B cell (primary cell): ENCODE measurements at regions not wholly inside any gene's neighbourhood (a gene's known extent, or its start where the extent isn't known, plus 50 kb on each side); places are given as distances from the start of the nearest gene placed in this dataset.

Experiments
- ATAC-seq: fragments of 200-7000 bp; cut with Tn5 transposase; one replicate; pipeline ENCODE4 v1.10.0; 2021; ENCODE audit warnings: low read depth, mild to moderate bottlenecking, moderate number of reproducible peaks, moderate library complexity
- CTCF ChIA-PET: fragments of 350-600 bp; sonication (Branson Sonifier 250); formaldehyde crosslinking; loops from one replicate; lab custom pipeline; 2021; ENCODE audit warnings: antibody characterized with exemption, inconsistent platforms; lab: Charles Lee
- POLR2A ChIA-PET: fragments of 350-600 bp; sonication (Branson Sonifier 250); formaldehyde crosslinking; loops from one replicate; lab custom pipeline; 2021; ENCODE audit warnings: antibody characterized with exemption; lab: Charles Lee
- DNase-seq: peaks from one replicate; pipeline ENCODE4 v3.0.0; 2013
- H2AFZ ChIP-seq: 2 replicates; pipeline ENCODE4 v1.6.1; 2012; ENCODE audit warnings: mild to moderate bottlenecking, low read depth, low read length; ENCODE audit not compliant: insufficient read depth, poor library complexity, severe bottlenecking
- H3K27ac ChIP-seq, 2 donors: 1 replicate in 1 of 2; 2 replicates in 1 of 2; pipeline ENCODE4 v1.5.1; 2012 to 2013; ENCODE audit warnings: low read length in 2 of 2, mild to moderate bottlenecking in 2 of 2, moderate library complexity in 1 of 2
- H3K27me3 ChIP-seq, 4 experiments: fragments of 200-600 bp in 1 of 4; sonication (generic) in 1 of 4; replicated peaks in 1 of 4; 1 replicate in 2 of 4; 2 replicates in 2 of 4; pipeline versions ENCODE4 v1.6.1 to v1.7.0; 2013 to 2016; ENCODE audit warnings: low read length in 3 of 4, mild to moderate bottlenecking in 2 of 4, mixed read lengths in 1 of 4, moderate library complexity in 1 of 4; ENCODE audit not compliant: insufficient read depth in 4 of 4, control insufficient read depth in 3 of 4; ENCODE audit errors: control extremely low read depth in 1 of 4
- H3K36me3 ChIP-seq, 2 experiments: replicated peaks in 1 of 2; 1 replicate in 1 of 2; 2 replicates in 1 of 2; pipeline versions ENCODE4 v1.6.1 to v1.7.1; 2013; ENCODE audit warnings: low read length in 1 of 2; ENCODE audit not compliant: insufficient read depth in 2 of 2, control insufficient read depth in 1 of 2; ENCODE audit errors: control extremely low read depth in 1 of 2, extremely low read depth in 1 of 2
- H3K4me1 ChIP-seq, 2 donors: fragments of 200-600 bp in 1 of 2; sonication (generic) in 1 of 2; 1 replicate in 1 of 2; 2 replicates in 1 of 2; pipeline versions ENCODE4 v1.5.1 to v1.6.1; 2013 to 2017; ENCODE audit warnings: low read length in 2 of 2; ENCODE audit not compliant: control insufficient read depth in 2 of 2, insufficient read depth in 2 of 2
- H3K4me2 ChIP-seq: replicated peaks from 2 replicates; pipeline ENCODE3; 2012; ENCODE audit warnings: mild to moderate bottlenecking, low read depth, low read length; ENCODE audit not compliant: poor library complexity, severe bottlenecking
- H3K4me3 ChIP-seq, 5 experiments: fragments of 200-600 bp in 1 of 5; sonication (generic) in 1 of 5; 1 replicate in 3 of 5; 2 replicates in 2 of 5; pipeline versions ENCODE4 v1.5.1 to v1.7.0; 2011 to 2016; ENCODE audit warnings: low read length in 4 of 5, mild to moderate bottlenecking in 4 of 5, low read depth in 2 of 5, control low read depth in 1 of 5, moderate library complexity in 1 of 5; ENCODE audit not compliant: insufficient read depth in 1 of 5; ENCODE audit errors: control extremely low read depth in 1 of 5, extremely low read depth in 1 of 5
- H3K79me2 ChIP-seq: fragments of 200-600 bp; sonication (generic); one replicate; pipeline ENCODE4 v1.6.0; 2016; ENCODE audit warnings: low read length; ENCODE audit not compliant: control insufficient read depth, insufficient read depth
- H3K9ac ChIP-seq: fragments of 200-600 bp; sonication (generic); 2 replicates; pipeline ENCODE4 v1.6.1; 2017; ENCODE audit warnings: mild to moderate bottlenecking, low read length, moderate library complexity
- H3K9me3 ChIP-seq, 3 donors: one replicate each; pipeline versions ENCODE4 v1.6.1 to v1.7.1; 2013; ENCODE audit warnings: low read length in 2 of 3; ENCODE audit not compliant: control insufficient read depth in 2 of 3, insufficient read depth in 1 of 3; ENCODE audit errors: control extremely low read depth in 1 of 3
- H4K20me1 ChIP-seq: 2 replicates; pipeline ENCODE4 v1.6.0; 2012; ENCODE audit warnings: mild to moderate bottlenecking, low read length; ENCODE audit not compliant: insufficient read depth, control insufficient read depth, poor library complexity, severe bottlenecking
- H3K27ac Mint-ChIP-seq: one replicate; pipeline ENCODE4 v1.8.0; 2021; ENCODE audit warnings: mixed read lengths
- H3K27me3 Mint-ChIP-seq: one replicate; pipeline ENCODE4 v1.8.0; 2021; ENCODE audit warnings: mixed read lengths
- H3K4me1 Mint-ChIP-seq: one replicate; pipeline ENCODE4 v1.8.0; 2021; ENCODE audit warnings: mixed read lengths
- H3K4me3 Mint-ChIP-seq: one replicate; pipeline ENCODE4 v1.8.0; 2021; ENCODE audit warnings: mixed read lengths
- H3K9me3 Mint-ChIP-seq: one replicate; pipeline ENCODE4 v1.8.0; 2022; ENCODE audit warnings: mixed read lengths; ENCODE audit not compliant: insufficient read depth
- EZH2 ChIP-seq: IDR thresholded peaks from 2 replicates; pipeline ENCODE4 v1.6.1; 2012; ENCODE audit warnings: borderline replicate concordance, low read depth, mild to moderate bottlenecking, moderate library complexity, low read length; ENCODE audit not compliant: insufficient read depth, poor library complexity, severe bottlenecking
- WGBS: methylation state at CpG from one replicate; pipeline ENCODE4 v1.1.5; 2013; ENCODE audit warnings: missing lambda C conversion rate; ENCODE audit not compliant: insufficient coverage; 5-methylcytosine and 5-hydroxymethylcytosine counted together
- intact Hi-C: fragments of 100-400 bp; cut with micrococcal nuclease; formaldehyde crosslinking; loops from one replicate; pipeline ENCODE4 v1.10.0; 2022
- TF ChIP-seq, protein P1 (sequence below): fragments of 200-600 bp; IDR thresholded peaks from one replicate; pipeline ENCODE4 v1.8.0; 2022; ENCODE audit warnings: antibody characterized with exemption, mild to moderate bottlenecking

DNA sequence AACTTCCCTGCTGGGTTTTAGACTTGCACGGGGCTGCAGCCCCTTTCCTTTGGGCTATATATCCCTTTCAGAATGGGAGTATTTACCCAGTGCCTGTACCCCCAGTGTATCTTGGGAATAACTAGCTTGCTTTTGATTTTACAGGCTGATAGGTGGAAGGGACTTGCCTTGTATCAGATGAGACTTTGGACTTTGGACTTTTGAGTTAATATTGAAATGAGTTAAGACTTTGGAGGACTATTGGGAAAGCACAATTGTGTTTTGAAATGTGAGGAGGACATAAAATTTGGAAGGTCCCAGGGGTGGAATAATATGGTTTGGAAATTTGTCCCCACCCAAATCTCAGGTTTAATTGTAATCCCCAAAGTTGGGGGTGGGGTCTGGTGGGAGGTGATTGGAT, 393.8 kb upstream of the KIF2B start:
- no peaks in the 10 kb centered on the region for H3K27me3 Mint-ChIP-seq
- 100% methylated on average over 1 of the region's 1 CpG for WGBS
- ATAC-seq (no peak), DNase-seq (no peak)
- H3K79me2 ChIP-seq = no peaks in the 10 kb centered on the region
- peaks cover 0 to 1% (median 0%) of the 10 kb centered on the region in 3 donors for H3K9me3 ChIP-seq
- no peaks in the 10 kb centered on the region for H3K36me3 ChIP-seq
- no peak overlapping the region for H3K4me2 ChIP-seq
- no peak overlapping the region for H3K27ac Mint-ChIP-seq
- ChIA-PET POLR2A (no interaction called here), CTCF (no interaction called here)
- no peak for TF ChIP-seq EZH2
- TF ChIP-seq, protein P1, sequence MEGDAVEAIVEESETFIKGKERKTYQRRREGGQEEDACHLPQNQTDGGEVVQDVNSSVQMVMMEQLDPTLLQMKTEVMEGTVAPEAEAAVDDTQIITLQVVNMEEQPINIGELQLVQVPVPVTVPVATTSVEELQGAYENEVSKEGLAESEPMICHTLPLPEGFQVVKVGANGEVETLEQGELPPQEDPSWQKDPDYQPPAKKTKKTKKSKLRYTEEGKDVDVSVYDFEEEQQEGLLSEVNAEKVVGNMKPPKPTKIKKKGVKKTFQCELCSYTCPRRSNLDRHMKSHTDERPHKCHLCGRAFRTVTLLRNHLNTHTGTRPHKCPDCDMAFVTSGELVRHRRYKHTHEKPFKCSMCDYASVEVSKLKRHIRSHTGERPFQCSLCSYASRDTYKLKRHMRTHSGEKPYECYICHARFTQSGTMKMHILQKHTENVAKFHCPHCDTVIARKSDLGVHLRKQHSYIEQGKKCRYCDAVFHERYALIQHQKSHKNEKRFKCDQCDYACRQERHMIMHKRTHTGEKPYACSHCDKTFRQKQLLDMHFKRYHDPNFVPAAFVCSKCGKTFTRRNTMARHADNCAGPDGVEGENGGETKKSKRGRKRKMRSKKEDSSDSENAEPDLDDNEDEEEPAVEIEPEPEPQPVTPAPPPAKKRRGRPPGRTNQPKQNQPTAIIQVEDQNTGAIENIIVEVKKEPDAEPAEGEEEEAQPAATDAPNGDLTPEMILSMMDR = no peak
- no peaks in the 10 kb centered on the region for H3K4me1 ChIP-seq
- no peak overlapping the region for H3K9ac ChIP-seq
- H4K20me1 ChIP-seq = no peaks in the 10 kb centered on the region
- H3K9me3 Mint-ChIP-seq = peaks cover 7% of the 10 kb centered on the region
- H3K4me3 Mint-ChIP-seq = no peak overlapping the region
- no peak overlapping the region for H3K27ac ChIP-seq
- no peaks in the 10 kb centered on the region for H3K27me3 ChIP-seq
- no peak overlapping the region for H2AFZ ChIP-seq
- H3K4me1 Mint-ChIP-seq = no peaks in the 10 kb centered on the region
- H3K4me3 ChIP-seq = no peak overlapping the region
- intact Hi-C loops = no loop called here

DNA sequence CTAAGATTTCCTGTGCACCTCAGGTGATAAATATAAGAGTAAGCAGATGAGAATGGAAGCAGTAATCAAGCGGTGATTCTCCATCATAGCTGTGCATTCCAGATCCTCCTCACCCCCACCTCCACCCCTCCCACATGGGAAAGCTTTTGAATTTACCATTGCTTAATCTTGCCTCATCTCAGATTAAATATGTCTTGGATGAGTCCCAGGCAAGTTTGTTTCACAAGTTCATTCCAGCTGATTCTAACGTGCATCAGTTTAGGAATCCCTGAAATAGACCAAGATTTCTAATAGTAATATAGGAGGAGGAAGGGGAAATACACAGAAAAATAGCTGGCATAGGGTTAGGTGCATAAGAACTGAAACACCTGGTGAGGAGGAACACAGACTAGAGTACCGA, 396.2 kb upstream of the KIF2B start:
- ChIA-PET CTCF (no interaction called here), POLR2A (no interaction called here)
- DNase-seq (no peak), ATAC-seq (no peak)
- peaks cover 7% of the 10 kb centered on the region for H3K9me3 Mint-ChIP-seq
- intact Hi-C loops = no loop called here
- Histone ChIP-seq H3K4me2 (no peak overlapping the region), H3K36me3 (no peaks in the 10 kb centered on the region), H3K27me3 (no peaks in the 10 kb centered on the region), H3K9ac (no peak overlapping the region), H3K4me1 (no peaks in the 10 kb centered on the region), H3K4me3 (no peak overlapping the region), H4K20me1 (no peaks in the 10 kb centered on the region), H3K9me3 (no peaks in the 10 kb centered on the region), H3K79me2 (no peaks in the 10 kb centered on the region), H2AFZ (no peak overlapping the region), H3K27ac (no peak overlapping the region)
- TF ChIP-seq, protein P1 = no peak
- no peak for TF ChIP-seq EZH2
- H3K4me3 Mint-ChIP-seq = no peak overlapping the region
- H3K4me1 Mint-ChIP-seq = no peaks in the 10 kb centered on the region
- no peaks in the 10 kb centered on the region for H3K27me3 Mint-ChIP-seq
- H3K27ac Mint-ChIP-seq = no peak overlapping the region
- 100% methylated on average over 1 of the region's 3 CpGs for WGBS
